Dedifferentiated amniotic fluid mesenchymal stem cell (primary cell): ENCODE measurements at regions not wholly inside any gene's neighbourhood (a gene's known extent, or its start where the extent isn't known, plus 50 kb on each side); places are given as distances from the start of the nearest gene placed in this dataset.
"Not testable (repeated sequence)": the region's sequence is repeated elsewhere in the genome, so short reads cannot be mapped to it uniquely, and the experiment has no call there.

Experiments used
- DNase-seq: peaks from one replicate; pipeline ENCODE4 v3.0.0-alpha.2; 2016; ENCODE audit errors: extremely low spot score

GRCh38 chr3:28575746-28576613 is 227.4 kb upstream of the AZI2 start:
- no peak for DNase-seq

GRCh38 chr3:28576614-28577200 is 228.1 kb upstream of the AZI2 start:
- no peak for DNase-seq

- DNase-seq, result no peak
These were observed 229.4 kb upstream of the AZI2 start for GRCh38 chr3:28577941-28578500.

GRCh38 chr3:28586325-28586724 is 237.7 kb upstream of the AZI2 start:
- no peak for DNase-seq

- no peak for DNase-seq
These were observed 239.1 kb upstream of the AZI2 start for GRCh38 chr3:28587723-28588122.

GRCh38 chr3:28590216-28590615 is 241.6 kb upstream of the AZI2 start:
- DNase-seq, result peak; percentile 29

- DNase-seq, result no peak
These were observed 242.2 kb upstream of the AZI2 start for GRCh38 chr3:28590860-28591259.

GRCh38 chr3:28595372-28595771 is 246.7 kb upstream of the AZI2 start:
- no peak for DNase-seq

GRCh38 chr3:28597452-28597851 is 248.8 kb upstream of the AZI2 start:
- no peak for DNase-seq

- DNase-seq, result no peak
These were observed 249.5 kb upstream of the AZI2 start for GRCh38 chr3:28598165-28598564.

GRCh38 chr3:28601291-28601690 is 252.7 kb upstream of the AZI2 start:
- no peak for DNase-seq

GRCh38 chr3:28606283-28606682 is 257.7 kb upstream of the AZI2 start:
- no peak for DNase-seq

- no peak for DNase-seq
These were observed 263.6 kb upstream of the AZI2 start for GRCh38 chr3:28612232-28612631.

GRCh38 chr3:28613511-28614106 is 265.0 kb upstream of the AZI2 start:
- DNase-seq, result no peak

- no peak for DNase-seq
These were observed 266.4 kb upstream of the AZI2 start for GRCh38 chr3:28615071-28615470.

- DNase-seq, result no peak
These were observed 267.3 kb upstream of the AZI2 start for GRCh38 chr3:28615971-28616370.

GRCh38 chr3:28617821-28618220 is 269.2 kb upstream of the AZI2 start:
- no peak for DNase-seq

- no peak for DNase-seq
These were observed 274.5 kb upstream of the AZI2 start for GRCh38 chr3:28623106-28623505.

GRCh38 chr3:28624084-28624483 is 275.5 kb upstream of the AZI2 start:
- DNase-seq, result no peak

- DNase-seq, result not testable (repeated sequence)
These were observed 279.2 kb upstream of the AZI2 start for GRCh38 chr3:28627843-28628242.

GRCh38 chr3:28634019-28634418 is 285.4 kb upstream of the AZI2 start:
- no peak for DNase-seq

- no peak for DNase-seq
These were observed 289.1 kb upstream of the AZI2 start for GRCh38 chr3:28637742-28638141.

GRCh38 chr3:28645149-28645548 is 296.5 kb upstream of the AZI2 start:
- DNase-seq, result no peak
